Prostate gland (tissue), 2 donors: ENCODE measurements at regions not wholly inside any gene's neighbourhood (a gene's known extent, or its start where the extent isn't known, plus 50 kb on each side); places are given as distances from the start of the nearest gene placed in this dataset.

Experiments
- POLR2A ChIP-seq: fragments of 450-650 bp; IDR thresholded peaks from one replicate; pipeline ENCODE4 v1.6.1; 2016; ENCODE audit warnings: antibody characterized with exemption, mild to moderate bottlenecking
- TF ChIP-seq, protein P1 (sequence below), 4 experiments: fragments of 200-600 bp in 2 of 4; fragments of 450-650 bp in 2 of 4; sonication (generic) in 2 of 4; IDR thresholded peaks; 1 replicate in 3 of 4; 2 replicates in 1 of 4; pipeline ENCODE4 v1.5.1; 2016 to 2019; ENCODE audit warnings: antibody characterized with exemption in 4 of 4, mild to moderate bottlenecking in 2 of 4, moderate library complexity in 2 of 4

DNA sequence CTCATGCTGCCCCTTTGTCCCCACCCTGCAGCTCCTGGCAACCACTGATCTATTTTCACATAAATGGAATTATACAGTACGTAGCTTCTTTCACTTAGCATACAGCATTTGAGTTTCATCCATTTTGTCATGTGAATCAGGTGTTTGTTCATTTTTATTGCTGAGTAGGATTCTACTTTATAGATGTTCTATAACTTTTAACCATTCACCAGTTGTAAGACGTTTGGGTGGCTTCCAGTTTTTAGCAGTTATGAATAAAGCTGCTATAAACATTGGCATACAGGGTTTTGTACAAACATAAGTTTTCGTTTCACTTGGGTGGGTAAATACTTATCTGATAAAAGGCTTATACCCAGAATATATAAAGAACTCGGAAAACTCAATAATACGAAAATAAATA, 102.3 kb upstream of the KLHL13 start:
- TF ChIP-seq, protein P1, sequence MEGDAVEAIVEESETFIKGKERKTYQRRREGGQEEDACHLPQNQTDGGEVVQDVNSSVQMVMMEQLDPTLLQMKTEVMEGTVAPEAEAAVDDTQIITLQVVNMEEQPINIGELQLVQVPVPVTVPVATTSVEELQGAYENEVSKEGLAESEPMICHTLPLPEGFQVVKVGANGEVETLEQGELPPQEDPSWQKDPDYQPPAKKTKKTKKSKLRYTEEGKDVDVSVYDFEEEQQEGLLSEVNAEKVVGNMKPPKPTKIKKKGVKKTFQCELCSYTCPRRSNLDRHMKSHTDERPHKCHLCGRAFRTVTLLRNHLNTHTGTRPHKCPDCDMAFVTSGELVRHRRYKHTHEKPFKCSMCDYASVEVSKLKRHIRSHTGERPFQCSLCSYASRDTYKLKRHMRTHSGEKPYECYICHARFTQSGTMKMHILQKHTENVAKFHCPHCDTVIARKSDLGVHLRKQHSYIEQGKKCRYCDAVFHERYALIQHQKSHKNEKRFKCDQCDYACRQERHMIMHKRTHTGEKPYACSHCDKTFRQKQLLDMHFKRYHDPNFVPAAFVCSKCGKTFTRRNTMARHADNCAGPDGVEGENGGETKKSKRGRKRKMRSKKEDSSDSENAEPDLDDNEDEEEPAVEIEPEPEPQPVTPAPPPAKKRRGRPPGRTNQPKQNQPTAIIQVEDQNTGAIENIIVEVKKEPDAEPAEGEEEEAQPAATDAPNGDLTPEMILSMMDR (IDR thresholded peaks at IDR 0.05): no peak
- TF ChIP-seq POLR2A: no peak
